HT1080 (cell line): ENCODE measurements at regions not wholly inside any gene's neighbourhood (a gene's known extent, or its start where the extent isn't known, plus 50 kb on each side); places are given as distances from the start of the nearest gene placed in this dataset.

Source experiments
- DNase-seq: peaks from one replicate; pipeline ENCODE4 v3.0.0-alpha.2; 2015; ENCODE audit warnings: low read depth

DNA sequence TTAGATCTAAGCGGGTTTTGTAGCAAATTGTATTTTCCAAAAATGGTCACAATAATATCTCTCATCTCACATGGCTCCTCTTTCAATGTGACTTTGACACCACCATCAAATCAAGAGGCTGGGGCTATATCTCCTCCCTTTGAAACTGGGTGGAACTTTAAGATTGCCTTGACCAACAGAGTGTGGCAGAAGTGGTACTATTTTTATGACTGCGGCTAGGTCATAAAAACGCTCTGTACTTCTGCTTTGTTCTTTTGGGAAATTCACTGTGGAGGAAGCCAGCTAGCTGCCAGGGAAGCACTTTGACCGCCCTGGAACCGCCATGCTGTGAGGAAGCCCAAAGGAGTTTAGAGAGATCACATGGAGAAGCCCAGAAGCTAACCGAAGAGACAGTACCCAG, 50.7 kb upstream of the ACOT11 start:
- DNase-seq, result no peak

DNA sequence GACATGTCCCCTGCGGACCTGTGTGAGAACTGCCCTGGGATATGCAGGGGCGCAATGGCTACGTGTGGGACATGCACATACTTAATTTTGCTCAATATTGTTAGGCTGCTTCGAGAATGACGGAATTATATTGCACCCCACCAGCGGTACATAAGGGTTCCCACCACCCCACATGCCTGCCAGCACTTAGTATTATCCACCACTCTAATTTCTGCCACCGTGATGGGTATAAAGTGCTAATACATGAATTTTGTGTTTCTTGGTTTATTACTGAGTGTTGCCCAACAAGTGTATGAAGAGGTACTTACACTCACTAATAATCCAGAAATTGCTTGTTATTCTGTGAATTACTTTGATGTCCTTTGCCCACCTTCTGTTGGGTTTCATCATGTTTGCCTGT, 52.1 kb upstream of the ACOT11 start:
- DNase-seq, result no peak

DNA sequence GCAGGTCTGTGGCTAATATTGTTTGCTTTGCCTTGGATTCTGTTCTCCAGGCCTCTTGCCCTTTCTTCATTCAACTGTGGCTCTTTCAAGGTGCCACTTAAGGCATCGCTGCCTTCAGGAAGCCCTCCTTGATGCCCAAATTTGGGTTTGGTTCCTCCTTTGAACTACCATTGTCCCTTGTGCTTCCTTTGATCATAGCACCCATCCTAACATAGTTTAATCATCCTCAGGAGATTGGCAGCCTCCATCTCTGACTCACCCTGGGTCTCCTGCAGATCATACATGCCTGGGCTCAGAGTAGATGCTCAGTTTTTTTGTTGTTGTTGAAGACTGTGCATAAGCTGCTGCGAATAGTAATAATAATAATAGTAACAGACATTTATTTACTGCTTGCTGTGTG, 54.4 kb upstream of the ACOT11 start:
- peak; percentile 35 for DNase-seq

DNA sequence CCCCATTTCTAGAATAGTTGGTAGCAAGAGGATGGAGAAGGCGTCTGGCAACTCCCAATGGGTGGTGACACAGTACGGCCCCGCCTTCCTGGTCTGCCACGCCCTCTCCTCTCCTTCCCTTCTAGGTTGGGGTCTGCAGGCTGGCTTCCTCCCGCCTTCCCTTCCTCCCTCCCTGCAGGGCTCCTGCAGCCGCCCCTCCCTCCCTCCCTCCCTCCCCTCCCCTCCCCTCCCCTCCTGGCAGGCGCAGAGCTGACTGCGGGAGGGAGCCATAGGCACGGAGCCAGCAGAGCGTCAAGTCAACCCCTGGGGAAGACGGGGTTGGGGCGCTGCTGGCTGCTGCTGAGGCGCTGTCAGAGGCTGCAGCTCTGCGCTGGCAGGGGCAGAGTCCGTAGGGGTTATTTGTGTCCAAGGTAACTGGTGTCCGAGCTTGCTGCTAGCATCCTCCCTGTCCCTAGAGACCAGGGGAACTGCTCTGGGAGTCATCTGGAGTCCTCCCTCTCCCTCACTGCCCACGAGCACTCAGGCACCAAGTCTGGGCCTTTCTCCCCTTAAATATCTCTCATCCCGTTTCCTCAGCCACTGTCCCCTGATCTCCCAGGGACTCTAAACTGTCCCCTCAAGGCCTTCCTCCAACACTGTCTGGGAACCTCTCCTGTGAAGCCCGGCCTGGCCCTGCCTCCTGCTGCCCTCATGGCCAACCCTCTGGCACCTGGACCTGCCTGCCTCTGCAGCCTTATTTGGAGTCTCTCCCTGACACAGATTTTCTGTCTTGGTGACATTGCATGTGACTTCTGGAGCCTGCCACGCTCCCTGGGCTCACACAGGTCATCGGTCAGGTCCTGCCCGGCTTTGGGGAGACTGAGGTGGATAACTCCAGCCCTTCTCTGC, 57.4 kb upstream of the ACOT11 start:
- no peak for DNase-seq

DNA sequence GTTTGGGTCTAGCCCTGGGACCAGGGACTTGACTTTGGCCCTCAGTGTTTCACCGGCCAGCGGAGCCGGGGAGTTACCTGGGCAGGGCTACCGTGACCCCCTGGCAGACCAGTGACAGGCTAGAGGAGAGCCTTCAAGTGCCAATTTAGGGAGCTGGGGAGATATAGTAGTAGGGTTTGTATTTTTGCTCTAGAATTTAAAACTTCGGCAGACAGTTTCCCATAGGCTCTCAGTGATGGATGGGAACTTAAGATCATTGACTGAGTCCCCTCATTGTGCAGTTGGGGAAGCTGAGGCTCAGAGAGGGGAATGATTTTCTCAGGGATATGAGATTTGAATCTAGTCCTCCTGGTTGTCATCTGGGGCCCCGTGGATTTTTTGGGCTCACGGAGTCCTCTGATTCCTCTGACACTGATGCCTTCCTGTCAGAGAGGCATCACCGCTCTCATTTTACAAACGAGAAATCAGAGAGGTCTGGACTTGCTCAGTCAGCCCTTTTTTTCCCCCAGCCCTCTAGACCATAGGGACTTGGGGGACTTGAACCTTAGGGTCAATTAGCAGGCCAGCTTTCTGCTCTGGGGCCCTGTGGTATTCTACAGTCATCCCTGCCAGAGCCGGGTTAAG, 58.3 kb upstream of the ACOT11 start:
- DNase-seq, result no peak

DNA sequence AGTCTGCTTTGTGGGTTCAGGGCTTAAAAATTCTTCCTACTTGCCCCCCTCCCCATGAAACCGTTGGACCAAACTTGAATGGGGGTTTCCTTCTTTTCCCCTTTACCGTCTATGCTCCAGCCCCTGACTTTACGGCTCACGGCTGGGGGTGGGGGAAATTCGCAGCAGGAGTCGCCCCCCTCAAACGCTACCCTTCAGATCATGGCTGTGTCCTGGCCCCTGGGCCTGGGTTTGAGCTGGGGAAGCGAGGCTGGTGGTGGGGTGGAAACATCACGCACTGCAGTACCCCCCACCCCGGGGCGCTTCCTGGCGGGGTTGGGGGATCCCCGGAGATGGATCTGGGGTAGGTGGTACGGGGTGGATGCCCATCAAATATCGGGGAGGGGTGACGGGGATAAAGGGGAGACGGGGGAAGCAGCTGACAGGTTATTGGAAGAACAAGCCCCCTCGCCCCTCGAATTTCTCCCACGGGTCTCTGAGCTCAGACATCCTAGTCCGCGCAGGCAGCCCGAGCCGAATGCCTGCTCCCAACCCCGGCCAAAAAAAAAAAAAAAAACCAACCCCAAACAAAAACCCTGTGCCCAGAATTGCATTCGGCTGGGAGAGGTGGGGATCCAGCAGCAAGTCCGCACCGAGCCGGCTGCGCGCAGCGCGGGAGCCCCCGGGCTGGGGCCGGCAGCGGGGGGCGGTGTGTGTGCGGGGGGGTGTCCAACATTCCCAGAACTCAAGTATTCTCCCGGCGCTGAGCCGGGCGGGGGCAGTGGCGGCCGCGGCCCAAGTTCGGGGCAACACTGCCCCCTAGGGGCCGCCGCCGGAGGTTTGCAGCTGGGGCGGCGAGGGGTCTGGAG, 59.0 kb upstream of the ACOT11 start:
- peak; percentile 70 for DNase-seq

DNA sequence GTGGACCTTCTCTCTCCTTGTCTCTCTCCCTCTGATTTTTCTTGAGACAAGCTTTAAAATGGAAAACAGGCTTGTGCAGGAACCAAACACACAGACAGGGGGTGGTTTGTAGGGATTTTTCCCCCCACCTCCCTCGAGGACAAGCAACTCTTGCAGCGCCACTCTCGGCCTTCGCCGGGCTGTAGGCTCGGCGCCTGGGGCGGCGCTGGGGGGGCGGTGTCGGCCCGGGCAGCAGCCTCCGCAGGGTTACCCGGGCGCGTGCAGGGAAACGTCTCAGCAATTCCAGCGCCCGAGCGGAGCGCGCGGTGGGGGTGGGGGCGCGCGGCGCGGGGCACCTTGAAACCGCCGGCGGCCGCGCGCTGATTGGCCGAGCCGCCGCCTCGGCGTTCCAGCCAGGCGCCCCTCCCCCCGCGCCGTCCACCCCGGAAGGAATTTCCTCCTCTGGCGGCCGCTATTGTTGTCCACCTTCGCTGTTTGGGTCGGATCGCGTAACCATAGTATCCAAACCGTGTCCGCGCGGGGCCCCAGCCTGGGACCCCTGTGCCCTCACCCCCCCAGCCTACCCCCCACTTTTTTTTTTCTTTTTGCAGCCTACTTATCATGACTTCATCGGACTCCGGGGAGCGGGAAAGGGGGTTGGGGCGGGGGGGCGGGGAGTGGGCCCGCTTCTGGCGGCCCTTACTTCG, 59.8 kb upstream of the ACOT11 start:
- DNase-seq, result peak; percentile 86

DNA sequence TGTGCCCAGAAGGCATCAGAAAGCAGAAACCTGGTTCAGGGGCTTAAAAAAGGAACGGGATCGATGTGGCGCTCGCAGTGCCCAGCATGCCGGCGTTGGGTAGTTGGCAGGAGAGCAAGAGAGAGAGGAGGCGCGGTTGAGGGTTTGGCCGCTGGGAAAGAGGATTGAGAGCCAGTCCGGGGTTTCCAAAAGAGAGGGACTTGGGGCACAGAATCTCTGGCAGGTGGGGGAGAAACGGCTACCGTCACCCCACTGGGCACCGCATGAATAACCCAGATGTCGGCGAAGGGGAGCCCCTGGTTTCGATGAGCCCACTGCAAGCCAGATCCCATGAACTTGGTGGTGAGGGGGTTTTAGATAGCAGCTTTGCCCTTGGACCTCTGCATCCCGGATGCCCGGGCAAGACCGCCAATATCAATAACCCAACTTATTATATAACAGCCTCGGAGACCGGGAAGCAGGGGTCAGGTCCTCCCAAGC, 60.4 kb upstream of the ACOT11 start:
- DNase-seq, result no peak

DNA sequence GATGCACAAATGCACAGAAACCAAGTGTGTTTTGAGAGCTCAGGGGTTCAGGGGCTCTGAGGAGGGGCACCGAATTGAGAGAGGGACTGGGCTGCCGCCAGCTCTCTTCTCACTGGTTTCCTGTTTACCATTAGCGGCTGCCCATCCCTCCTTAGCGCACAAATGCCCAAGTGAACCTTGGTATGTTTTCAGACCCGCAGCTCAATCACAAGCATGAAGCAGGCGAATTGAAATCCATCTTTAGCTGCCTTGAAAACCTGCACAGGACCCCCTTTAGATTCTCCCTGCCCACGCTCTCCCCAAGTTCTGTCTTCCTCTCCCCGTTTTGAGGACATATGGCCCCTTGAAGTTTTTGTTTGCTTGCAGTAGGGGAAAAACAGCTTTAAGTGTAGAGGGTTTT, 61.1 kb upstream of the ACOT11 start:
- no peak for DNase-seq

DNA sequence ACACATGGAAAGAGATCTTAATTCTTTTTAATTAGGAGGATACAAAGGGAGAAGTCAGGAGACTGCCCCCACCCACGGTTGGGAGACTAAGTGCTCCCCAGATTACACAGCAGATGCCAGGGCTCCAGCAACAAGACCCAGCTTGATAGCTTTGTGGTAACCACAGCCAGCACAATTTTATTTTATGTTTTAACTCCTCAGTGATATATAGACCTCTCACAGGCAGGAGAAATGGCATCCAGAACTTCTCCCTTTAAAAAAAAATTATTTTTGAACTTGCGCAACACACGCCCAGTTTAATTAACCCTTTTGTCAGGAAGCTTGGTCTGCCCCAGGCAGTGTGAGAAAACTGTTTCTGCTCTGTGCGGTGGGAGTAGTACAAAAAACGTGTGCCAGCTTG, 62.6 kb upstream of the ACOT11 start:
- no peak for DNase-seq

DNA sequence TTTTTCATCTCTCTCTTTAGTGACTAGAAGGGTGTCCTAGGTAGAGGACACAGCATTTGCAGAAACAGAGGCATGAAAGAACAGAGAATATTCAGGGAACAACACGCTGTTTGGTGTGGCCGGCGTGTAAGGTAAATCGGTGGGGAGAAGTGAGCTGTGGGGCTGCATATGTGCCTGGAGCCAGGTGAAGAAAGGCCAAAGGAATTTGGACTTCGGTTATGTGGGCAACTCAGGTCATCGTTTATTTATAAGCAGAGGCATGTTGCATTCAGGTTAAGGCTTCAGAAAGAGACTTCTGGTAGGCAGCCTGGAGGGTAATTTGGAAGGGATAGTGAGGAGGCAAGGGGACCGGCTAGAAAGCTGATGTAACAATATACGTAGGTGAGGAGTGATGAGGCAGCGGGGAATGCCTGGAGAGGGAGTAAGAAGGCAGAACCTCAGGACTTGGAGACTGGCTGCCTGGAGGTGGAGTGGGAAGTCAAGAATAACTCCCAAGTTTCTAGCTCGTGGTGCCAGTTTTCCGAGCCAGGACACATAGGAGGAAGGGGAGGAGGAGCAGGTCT, 64.1 kb upstream of the ACOT11 start:
- DNase-seq, result no peak

DNA sequence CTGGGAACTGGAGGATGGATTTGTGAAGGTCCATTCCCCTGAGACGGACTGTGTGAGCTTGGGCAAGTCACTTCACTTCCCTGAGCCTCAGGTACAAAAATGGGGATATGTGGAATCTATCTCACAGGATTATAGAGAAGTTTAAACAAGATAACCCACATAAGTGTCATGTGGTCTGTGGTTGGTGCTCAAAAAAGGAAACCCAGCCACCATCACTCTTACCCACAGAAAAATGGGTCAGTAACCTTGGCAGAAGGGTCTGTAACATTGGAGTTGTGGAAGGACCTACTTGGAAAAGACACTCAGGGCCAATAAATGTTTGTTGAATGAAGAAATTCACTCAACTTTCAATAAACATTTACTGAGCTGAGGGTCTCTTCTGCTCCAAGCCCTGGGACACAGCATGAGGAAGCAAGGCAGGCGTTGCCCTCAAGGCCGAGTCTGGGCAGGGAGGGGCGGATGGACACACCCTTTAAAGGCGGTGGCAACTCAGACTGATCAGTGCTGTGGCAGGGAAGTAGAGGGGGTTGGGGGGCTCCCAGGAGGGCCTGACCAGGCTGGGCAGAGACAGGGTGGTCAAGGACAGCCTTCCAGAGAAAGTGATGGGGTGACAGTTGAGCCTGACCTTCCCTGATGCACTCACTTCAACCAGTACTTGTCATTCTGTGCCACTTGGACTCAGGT, 66.7 kb upstream of the ACOT11 start:
- DNase-seq, result no peak

DNA sequence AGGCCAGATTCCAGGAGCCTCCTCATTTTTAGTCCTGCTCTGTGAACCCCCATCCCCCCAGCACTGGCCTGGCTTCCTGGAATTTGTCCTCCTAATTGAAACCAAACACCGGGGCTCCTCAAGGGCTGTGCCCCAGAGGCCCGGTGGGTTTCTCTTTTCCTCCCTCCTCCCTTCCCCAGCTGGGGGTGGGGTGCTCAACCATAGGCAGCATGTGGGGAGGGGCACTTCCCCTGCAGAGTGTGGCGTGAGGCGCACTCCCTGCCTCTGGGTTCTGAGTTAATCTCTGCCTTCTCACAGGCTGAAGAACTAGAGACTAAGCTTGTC, 67.5 kb upstream of the ACOT11 start:
- DNase-seq, result no peak

DNA sequence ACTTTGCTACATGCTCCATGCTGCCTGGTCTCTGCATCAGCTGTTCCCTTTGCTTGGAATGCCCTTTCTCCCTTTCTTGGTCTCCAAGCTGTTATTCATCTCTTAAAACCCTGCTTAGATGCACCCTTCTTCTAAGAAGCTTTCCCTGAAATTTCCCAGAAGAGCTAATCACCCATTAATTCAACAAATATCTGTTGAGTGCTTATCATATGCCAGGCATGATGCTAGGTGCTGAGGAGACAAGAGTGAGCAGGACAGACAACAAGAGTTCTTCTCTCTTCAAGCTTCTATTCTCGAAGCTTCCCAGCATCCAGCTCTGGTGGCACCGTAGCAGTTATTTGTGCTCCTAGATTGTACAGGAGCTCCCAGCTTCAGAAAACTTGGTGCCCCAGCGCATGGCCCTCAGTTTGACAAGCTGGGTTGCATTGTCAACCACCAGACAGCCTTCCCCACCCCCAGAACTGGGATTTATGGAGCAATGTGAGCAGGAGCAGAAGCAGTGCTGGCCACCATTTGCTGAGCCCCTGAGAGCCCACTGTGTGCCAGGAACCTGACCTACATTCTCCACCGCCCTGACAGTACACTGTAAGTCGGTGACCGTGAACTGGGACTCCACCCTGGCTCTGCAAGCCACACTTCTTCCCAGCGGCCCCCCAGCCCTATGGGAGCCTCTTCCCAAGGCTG, 68.0 kb upstream of the ACOT11 start:
- no peak for DNase-seq

DNA sequence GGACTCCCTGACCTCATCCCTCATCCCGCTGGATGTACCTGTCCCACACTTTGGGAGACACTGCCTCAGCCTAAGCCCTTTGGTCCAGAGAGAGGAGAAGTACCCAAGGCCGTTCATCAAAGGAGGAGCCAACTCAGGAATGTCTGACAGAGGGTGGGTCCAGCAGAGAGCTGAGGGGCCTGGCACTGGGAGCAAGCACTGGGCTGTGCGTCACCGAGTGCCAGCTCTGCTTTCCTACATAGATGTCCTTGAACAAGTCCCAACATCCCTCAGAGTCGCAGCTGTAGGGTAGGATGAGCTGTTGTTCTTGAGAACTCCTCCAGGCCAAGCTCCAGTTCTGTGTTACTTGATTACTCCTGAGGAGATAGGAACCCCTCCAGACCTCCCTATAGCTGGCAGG, 68.8 kb upstream of the ACOT11 start:
- DNase-seq, result no peak

DNA sequence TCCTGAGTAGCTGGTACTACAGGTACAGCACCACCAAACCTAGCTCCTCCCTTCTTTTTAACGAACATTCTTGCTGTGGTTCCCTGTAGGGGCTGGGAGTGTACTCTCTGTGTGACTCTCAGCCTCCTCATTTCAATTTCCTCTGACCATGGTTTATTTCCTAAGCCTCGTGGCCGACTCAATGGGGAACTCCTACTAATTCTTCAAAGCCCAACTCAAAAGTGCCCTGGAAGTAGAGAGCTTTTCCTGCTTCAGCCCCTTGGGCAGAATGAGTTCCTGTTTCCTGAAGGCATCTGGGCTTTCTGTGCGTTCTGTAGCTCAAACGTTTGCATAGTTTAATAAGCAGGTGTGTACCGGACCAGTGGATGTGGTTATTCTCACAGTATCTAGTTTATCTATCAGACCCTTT, 70.9 kb upstream of the ACOT11 start:
- DNase-seq, result no peak

DNA sequence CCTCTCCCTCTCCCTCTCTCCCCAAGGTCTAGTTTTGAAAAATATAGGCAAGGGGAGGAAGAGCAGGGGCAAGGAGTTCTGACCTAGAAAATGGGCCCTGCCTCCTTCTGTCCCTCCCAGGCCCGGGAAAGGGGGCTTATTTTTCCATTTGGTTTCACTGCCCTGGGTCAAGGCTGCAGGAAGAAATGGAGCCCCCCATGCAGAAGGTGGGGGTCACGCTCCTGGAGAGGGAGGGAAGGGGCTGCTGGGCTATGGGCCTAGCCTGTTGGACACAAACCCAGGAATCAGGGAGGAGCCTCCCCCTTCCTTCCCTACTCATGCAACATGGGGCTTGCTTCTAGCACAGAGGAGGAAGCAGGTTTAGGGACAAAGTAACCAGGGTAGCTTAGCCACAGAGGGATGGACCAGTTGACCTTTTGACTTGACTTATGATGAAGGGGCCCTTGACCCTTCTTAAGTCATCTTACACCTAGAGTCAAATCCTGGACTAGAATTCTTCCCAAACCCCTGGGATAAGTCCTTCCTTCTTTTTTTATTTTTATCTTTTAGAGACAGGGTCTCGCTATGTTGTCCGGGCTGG, 70.4 kb upstream of the SSBP3 start:
- DNase-seq, result no peak

DNA sequence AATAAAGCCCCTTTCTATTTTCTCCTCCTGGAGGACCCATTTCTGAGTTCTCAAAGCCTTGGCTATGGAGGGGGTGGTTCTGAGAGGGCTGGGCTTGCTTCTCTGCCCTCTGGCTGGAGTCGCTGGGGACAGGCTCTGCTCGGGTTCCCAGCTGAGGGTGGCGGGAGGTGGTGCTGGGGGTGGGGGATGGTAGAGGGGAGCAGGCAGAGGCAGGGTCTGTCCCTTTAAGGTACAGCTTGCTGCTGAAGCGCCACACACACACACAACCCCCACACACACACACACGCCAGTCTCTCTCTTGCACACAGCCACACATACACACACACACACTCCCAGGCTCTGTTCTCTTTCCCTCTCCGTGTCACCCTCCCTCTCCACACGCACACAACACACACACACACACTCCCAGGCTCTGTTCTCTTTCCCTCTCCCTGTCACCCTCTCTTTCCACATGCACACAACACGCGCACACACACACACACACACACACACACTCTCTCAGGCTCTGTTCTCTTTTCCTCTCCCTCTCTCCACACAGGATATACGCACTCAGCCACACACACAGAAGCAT, 69.8 kb upstream of the SSBP3 start:
- no peak for DNase-seq

DNA sequence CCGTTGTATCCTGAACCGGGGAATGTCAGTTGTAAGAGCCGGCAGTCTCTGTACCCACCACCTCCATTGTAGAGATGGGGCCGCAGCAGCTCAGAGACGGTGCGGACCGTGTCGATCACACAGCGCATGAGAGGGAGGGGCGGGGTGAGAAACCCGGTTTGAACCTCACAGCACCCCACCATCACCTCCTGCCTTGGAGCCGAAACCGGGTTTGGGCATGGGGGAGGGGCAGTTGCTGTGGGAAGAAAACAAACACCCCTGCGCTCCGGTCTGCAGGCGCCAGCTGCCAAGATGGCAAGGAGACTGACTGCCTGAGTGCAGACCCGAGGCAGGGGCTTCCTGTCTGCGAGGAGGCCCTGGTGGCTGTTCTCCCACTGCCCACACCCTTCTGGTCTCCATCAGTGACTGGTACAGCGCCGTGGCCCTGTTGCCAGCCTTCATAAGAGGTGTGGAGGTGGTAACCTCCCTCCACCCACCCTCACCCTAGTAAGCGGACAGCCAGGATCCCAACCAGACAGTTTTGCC, 69.2 kb upstream of the SSBP3 start:
- no peak for DNase-seq
